Stimulated activated naive CD8-positive, alpha-beta T cell treated with anti-CD3 and anti-CD28 coated beads, Interleukin-15, Interleukin-2, amounts not matched to agents 100 ng/mL and 50 ng/mL, for 24 hours (primary cell): ENCODE measurements at regions not wholly inside any gene's neighbourhood (a gene's known extent, or its start where the extent isn't known, plus 50 kb on each side); places are given as distances from the start of the nearest gene placed in this dataset.

Experiments
- H3K27ac Mint-ChIP-seq: one replicate; pipeline ENCODE4 v1.8.0; 2021; ENCODE audit warnings: mild to moderate bottlenecking, mixed read lengths
- H3K27me3 Mint-ChIP-seq: one replicate; pipeline ENCODE4 v1.8.0; 2021; ENCODE audit warnings: mixed read lengths
- H3K36me3 Mint-ChIP-seq: one replicate; pipeline ENCODE4 v1.8.0; 2021; ENCODE audit warnings: low read depth, mixed read lengths
- H3K4me1 Mint-ChIP-seq: one replicate; pipeline ENCODE4 v1.8.0; 2021; ENCODE audit warnings: low read depth, mixed read lengths
- H3K4me3 Mint-ChIP-seq: one replicate; pipeline ENCODE4 v1.8.0; 2021; ENCODE audit warnings: mild to moderate bottlenecking, mixed read lengths
- H3K9me3 Mint-ChIP-seq: one replicate; pipeline ENCODE4 v1.8.0; 2021; ENCODE audit warnings: mixed read lengths

GRCh38 chr10:70939441-70940003 is 51.2 kb upstream of the PCBD1 start:
- H3K27ac Mint-ChIP-seq: no peak overlapping the region
- no peaks in the 10 kb centered on the region for H3K4me1 Mint-ChIP-seq
- H3K27me3 Mint-ChIP-seq: no peaks in the 10 kb centered on the region
- H3K4me3 Mint-ChIP-seq: no peak overlapping the region
- no peaks in the 10 kb centered on the region for H3K36me3 Mint-ChIP-seq
- H3K9me3 Mint-ChIP-seq: no peaks in the 10 kb centered on the region

GRCh38 chr10:70940834-70941568 is 52.6 kb upstream of the PCBD1 start:
- H3K27me3 Mint-ChIP-seq: no peaks in the 10 kb centered on the region
- no peaks in the 10 kb centered on the region for H3K36me3 Mint-ChIP-seq
- H3K9me3 Mint-ChIP-seq: no peaks in the 10 kb centered on the region
- H3K4me1 Mint-ChIP-seq: no peaks in the 10 kb centered on the region
- no peak overlapping the region for H3K4me3 Mint-ChIP-seq
- no peak overlapping the region for H3K27ac Mint-ChIP-seq

DNA sequence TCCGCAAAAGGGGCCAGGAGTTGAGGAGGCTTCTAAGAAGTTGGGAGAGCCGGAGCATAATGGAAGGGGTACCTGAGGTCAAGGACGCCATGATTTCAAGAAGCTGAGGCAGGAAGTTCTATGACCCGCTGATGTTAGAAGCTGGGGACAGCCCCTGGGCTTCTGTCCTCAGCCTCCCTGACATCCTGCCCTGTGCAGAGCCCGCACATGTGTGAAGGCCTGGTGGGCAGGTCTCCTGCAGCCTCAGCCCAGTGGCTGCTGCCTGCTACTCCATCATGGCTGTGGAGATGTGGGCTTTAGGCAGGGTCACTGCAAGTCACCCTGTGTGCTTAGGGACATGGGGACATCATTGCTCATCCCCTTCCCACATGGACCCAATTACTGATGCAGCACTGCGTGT is 53.8 kb upstream of the PCBD1 start:
- no peaks in the 10 kb centered on the region for H3K27me3 Mint-ChIP-seq
- H3K27ac Mint-ChIP-seq: no peak overlapping the region
- no peaks in the 10 kb centered on the region for H3K9me3 Mint-ChIP-seq
- no peak overlapping the region for H3K4me3 Mint-ChIP-seq
- no peaks in the 10 kb centered on the region for H3K36me3 Mint-ChIP-seq
- H3K4me1 Mint-ChIP-seq: no peaks in the 10 kb centered on the region

DNA sequence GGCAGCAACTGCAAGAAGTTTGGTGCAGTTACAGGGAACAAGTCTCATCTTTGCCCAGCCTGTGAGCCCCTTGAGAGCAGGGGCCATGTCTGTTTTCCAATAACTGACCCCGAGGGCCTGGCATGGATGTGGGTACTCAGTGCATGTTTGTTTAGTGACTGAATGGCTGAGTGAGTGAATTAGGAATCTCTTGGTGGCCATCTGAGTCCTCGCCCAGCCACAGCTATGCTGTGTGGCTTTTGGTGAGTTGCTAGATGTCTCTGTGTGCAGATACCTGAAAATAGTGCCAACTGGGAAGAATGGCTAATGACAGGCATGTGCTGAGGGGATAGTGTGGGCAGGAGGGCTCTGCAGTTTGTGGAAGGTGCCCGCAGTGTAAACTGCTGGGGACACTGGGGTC is 54.4 kb upstream of the PCBD1 start:
- Mint-ChIP-seq H3K36me3 (no peaks in the 10 kb centered on the region), H3K27ac (no peak overlapping the region), H3K4me1 (no peaks in the 10 kb centered on the region), H3K4me3 (no peak overlapping the region), H3K9me3 (no peaks in the 10 kb centered on the region), H3K27me3 (no peaks in the 10 kb centered on the region)

- Mint-ChIP-seq H3K27ac (no peak overlapping the region), H3K27me3 (no peaks in the 10 kb centered on the region), H3K9me3 (no peaks in the 10 kb centered on the region), H3K4me3 (no peak overlapping the region), H3K4me1 (no peaks in the 10 kb centered on the region), H3K36me3 (no peaks in the 10 kb centered on the region)
These were observed 54.9 kb upstream of the PCBD1 start for GRCh38 chr10:70943249-70943648.

DNA sequence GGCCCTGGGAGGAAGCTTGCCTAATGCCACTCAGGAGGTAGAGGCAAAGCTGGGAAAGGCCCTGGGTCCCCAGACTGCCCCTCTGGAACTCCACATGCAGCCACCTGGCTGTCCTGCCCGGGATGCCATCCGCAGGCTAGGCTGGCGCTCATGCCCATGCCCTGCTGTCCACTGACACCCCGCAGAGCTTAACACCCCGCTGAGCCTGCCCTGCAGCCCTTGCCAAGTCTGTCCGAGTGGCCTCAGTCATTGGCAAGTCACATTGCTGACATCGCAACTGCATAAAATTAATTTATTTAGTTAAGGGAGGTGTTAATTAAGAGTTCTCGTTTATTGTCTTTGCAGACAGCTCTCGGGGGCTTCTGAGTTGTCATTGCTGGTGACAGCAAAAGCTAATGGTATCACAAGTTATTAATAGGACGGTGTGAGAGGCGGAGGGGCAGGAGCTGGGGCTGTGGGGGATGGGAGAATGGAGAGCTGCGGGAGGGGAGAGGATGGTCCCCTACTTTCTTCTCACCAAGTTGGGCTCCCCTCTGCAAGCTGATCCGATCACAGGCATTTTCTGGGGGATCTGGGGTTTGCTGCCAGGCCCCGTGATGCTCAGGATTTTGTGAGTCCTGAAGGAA is 55.6 kb upstream of the PCBD1 start:
- Mint-ChIP-seq H3K4me1 (no peaks in the 10 kb centered on the region), H3K4me3 (no peak overlapping the region), H3K36me3 (no peaks in the 10 kb centered on the region), H3K27ac (no peak overlapping the region), H3K27me3 (no peaks in the 10 kb centered on the region), H3K9me3 (no peaks in the 10 kb centered on the region)

DNA sequence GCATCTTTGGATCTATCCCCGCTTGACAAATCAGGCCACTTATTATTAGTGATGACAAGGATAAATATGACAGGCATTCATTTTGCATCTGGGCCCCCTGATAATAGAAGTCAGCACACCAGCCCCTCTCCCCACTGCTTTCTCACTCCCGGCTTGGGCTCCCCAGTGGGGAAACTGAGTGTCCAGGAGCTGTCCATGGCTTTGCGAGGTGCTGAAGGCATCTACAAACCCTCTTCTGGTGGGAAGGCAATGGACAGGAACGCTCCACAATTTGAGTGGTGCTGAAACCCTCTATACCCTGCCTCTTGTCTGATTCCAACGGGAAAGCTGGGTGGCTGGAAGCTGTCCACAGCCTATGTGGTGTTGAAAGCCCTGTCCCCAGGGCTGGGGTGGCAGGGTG is 61.7 kb upstream of the PCBD1 start:
- Mint-ChIP-seq H3K27ac (no peak overlapping the region), H3K4me1 (no peaks in the 10 kb centered on the region), H3K9me3 (no peaks in the 10 kb centered on the region), H3K36me3 (no peaks in the 10 kb centered on the region), H3K4me3 (no peak overlapping the region), H3K27me3 (no peaks in the 10 kb centered on the region)

GRCh38 chr10:70950801-70951200 is 62.4 kb upstream of the PCBD1 start:
- Mint-ChIP-seq H3K9me3 (no peaks in the 10 kb centered on the region), H3K36me3 (no peaks in the 10 kb centered on the region), H3K4me3 (no peak overlapping the region), H3K27ac (no peak overlapping the region), H3K4me1 (no peaks in the 10 kb centered on the region), H3K27me3 (no peaks in the 10 kb centered on the region)

DNA sequence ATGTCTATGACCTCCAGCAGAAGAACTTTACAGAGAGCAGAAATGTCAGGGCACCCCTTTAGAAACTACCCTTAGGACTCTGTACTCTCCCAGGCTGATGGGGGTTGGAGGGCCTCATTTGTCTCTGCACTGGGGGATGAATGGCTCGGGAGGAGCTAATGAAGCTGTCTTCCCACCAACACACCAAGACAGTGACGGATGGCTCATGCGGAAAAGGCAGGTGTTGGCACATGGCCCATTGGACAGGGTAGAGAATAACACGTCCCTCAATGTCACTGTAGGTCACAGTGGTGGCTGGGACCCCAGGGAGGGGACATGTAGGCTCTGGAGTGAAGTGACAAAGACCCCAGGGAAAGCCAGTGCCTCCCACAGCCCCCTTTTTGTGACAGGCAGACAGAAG is 64.0 kb upstream of the PCBD1 start:
- H3K9me3 Mint-ChIP-seq: no peaks in the 10 kb centered on the region
- no peaks in the 10 kb centered on the region for H3K4me1 Mint-ChIP-seq
- H3K27me3 Mint-ChIP-seq: peaks cover 4% of the 10 kb centered on the region
- no peak overlapping the region for H3K27ac Mint-ChIP-seq
- H3K36me3 Mint-ChIP-seq: no peaks in the 10 kb centered on the region
- no peak overlapping the region for H3K4me3 Mint-ChIP-seq

DNA sequence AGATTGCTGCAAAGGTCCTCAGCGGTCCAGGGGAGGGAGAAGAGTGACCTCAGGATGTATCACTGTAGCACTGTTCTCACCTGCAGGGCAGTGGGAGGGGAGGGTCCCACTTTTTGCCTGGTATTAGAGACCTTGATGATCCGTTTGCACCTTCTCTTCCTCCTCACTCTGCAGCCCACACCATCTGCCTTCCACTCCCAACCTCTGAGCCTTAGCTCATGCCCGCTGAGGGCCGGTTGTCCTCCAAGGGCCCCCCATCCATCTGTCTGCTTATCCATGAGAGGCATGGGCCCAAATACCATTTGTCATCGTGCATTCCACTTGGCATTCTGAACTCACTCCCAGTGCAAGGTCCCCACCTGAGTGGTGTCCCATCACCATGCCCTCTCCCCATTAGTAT is 64.6 kb upstream of the PCBD1 start:
- H3K9me3 Mint-ChIP-seq: no peaks in the 10 kb centered on the region
- H3K4me3 Mint-ChIP-seq: no peak overlapping the region
- H3K4me1 Mint-ChIP-seq: no peaks in the 10 kb centered on the region
- no peaks in the 10 kb centered on the region for H3K36me3 Mint-ChIP-seq
- no peak overlapping the region for H3K27ac Mint-ChIP-seq
- H3K27me3 Mint-ChIP-seq: peaks cover 5% of the 10 kb centered on the region

DNA sequence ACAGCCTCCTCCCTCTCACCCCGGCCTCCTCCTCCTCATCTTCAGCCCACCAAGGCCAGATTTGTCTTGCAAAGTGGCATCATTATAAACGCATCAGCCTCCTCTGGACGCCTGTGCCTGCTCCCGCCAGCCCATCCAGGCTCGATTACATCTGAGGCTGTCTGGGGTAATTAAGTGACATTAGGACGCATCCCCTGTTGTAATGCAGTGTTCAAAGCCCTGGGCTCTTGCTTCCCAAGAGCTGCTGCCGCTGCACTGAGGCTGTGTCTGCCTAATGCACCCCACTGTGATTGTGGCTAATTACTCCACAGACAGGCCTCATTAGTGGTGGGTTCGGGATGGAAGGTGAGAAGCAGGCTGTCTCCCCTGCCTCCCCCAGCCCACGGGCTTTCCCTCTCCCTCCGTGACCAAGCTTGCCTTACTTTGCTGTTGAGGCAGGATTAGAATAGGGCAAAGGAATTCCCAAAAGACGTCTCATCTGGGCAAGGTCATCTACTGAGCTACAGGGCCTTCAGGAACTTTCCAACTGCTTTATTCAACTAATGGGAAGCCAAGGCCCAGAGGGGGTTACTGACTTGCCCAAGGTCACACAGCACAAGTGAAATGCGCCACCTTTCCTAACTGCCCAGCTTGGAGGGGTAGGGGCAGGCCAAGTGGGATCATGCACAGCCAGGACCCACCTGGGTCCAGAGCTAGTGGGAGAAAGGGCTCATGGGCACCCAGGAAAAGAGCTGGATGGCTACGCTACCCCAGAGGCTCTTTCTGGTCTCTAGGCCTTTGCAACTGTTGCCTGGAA is 66.2 kb upstream of the PCBD1 start:
- H3K4me3 Mint-ChIP-seq: no peak overlapping the region
- H3K27me3 Mint-ChIP-seq: peaks cover 5% of the 10 kb centered on the region
- no peak overlapping the region for H3K27ac Mint-ChIP-seq
- no peaks in the 10 kb centered on the region for H3K9me3 Mint-ChIP-seq
- H3K36me3 Mint-ChIP-seq: no peaks in the 10 kb centered on the region
- H3K4me1 Mint-ChIP-seq: no peaks in the 10 kb centered on the region

DNA sequence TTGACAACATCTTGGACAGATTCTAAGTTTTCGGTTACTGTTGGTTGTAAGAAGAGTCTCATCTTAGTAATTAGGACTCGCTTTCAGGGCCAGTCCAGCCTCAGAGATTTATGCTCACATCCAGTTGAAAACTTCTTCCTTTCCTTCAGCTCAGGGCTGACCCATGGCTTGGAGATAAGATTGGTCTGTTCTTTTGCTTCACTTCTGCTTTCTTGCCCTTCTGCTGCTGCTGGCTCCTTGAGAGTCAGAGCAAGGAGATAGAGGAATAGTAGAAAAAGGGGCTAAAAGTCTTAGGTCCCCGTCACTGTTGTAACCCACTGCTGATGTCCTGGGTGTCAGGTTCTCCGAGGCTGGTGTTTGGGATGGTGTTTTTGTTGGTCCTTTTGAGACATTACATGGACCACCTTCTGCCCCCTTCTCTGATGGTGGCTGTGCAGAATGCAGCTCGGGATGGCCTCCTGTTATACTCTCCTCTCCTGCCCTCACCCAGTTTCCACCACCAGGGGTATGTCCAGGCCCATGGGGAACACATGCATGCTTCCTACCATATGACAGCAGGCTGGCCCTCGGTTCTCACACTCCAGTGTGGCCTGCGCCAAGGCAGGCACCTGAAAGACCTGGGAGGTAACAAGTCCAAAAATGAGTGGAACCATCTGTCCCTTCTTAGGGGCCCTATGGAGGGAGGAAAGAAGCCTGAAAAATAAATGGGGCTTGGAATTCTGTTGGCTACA is 67.8 kb upstream of the PCBD1 start:
- H3K27me3 Mint-ChIP-seq: peaks cover 5% of the 10 kb centered on the region
- no peak overlapping the region for H3K4me3 Mint-ChIP-seq
- H3K27ac Mint-ChIP-seq: no peak overlapping the region
- H3K4me1 Mint-ChIP-seq: no peaks in the 10 kb centered on the region
- H3K9me3 Mint-ChIP-seq: no peaks in the 10 kb centered on the region
- H3K36me3 Mint-ChIP-seq: no peaks in the 10 kb centered on the region

DNA sequence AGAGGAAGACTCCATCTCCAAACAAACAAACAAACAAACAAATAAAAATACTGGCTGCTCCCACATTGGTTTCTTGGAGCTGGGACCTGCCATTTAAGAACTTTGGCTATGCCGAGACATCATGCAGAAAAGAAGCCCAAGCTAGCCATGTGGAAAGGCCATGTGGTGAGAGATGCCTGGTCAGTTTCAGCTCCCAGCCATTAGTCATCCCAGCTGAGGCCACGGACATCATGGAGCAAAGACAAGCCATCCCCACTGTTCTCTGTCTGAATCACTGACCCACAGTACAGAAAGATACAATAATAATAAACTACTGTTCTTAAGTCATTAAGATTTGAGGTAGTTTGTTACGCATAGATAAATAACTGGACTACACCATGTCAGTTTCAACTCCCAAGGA is 70.0 kb upstream of the PCBD1 start:
- no peak overlapping the region for H3K27ac Mint-ChIP-seq
- no peaks in the 10 kb centered on the region for H3K9me3 Mint-ChIP-seq
- no peaks in the 10 kb centered on the region for H3K4me1 Mint-ChIP-seq
- H3K27me3 Mint-ChIP-seq: peaks cover 5% of the 10 kb centered on the region
- no peak overlapping the region for H3K4me3 Mint-ChIP-seq
- no peaks in the 10 kb centered on the region for H3K36me3 Mint-ChIP-seq

- Mint-ChIP-seq H3K36me3 (no peaks in the 10 kb centered on the region), H3K4me3 (no peak overlapping the region), H3K27ac (no peak overlapping the region), H3K27me3 (peaks cover 5% of the 10 kb centered on the region), H3K9me3 (no peaks in the 10 kb centered on the region), H3K4me1 (no peaks in the 10 kb centered on the region)
These were observed 72.0 kb upstream of the PCBD1 start for GRCh38 chr10:70960316-70960715.
